B cell (primary cell): ENCODE measurements at regions not wholly inside any gene's neighbourhood (a gene's known extent, or its start where the extent isn't known, plus 50 kb on each side); places are given as distances from the start of the nearest gene placed in this dataset.

Experiments
- ATAC-seq: fragments of 200-7000 bp; cut with Tn5 transposase; one replicate; pipeline ENCODE4 v1.10.0; 2021; ENCODE audit warnings: low read depth, mild to moderate bottlenecking, moderate number of reproducible peaks, moderate library complexity
- CTCF ChIA-PET: fragments of 350-600 bp; sonication (Branson Sonifier 250); formaldehyde crosslinking; loops from one replicate; lab custom pipeline; 2021; ENCODE audit warnings: antibody characterized with exemption, inconsistent platforms; lab: Charles Lee
- POLR2A ChIA-PET: fragments of 350-600 bp; sonication (Branson Sonifier 250); formaldehyde crosslinking; loops from one replicate; lab custom pipeline; 2021; ENCODE audit warnings: antibody characterized with exemption; lab: Charles Lee
- DNase-seq: peaks from one replicate; pipeline ENCODE4 v3.0.0; 2013
- H2AFZ ChIP-seq: 2 replicates; pipeline ENCODE4 v1.6.1; 2012; ENCODE audit warnings: mild to moderate bottlenecking, low read depth, low read length; ENCODE audit not compliant: insufficient read depth, poor library complexity, severe bottlenecking
- H3K27ac ChIP-seq, 2 donors: 1 replicate in 1 of 2; 2 replicates in 1 of 2; pipeline ENCODE4 v1.5.1; 2012 to 2013; ENCODE audit warnings: low read length in 2 of 2, mild to moderate bottlenecking in 2 of 2, moderate library complexity in 1 of 2
- H3K27me3 ChIP-seq, 4 experiments: fragments of 200-600 bp in 1 of 4; sonication (generic) in 1 of 4; replicated peaks in 1 of 4; 1 replicate in 2 of 4; 2 replicates in 2 of 4; pipeline versions ENCODE4 v1.6.1 to v1.7.0; 2013 to 2016; ENCODE audit warnings: low read length in 3 of 4, mild to moderate bottlenecking in 2 of 4, mixed read lengths in 1 of 4, moderate library complexity in 1 of 4; ENCODE audit not compliant: insufficient read depth in 4 of 4, control insufficient read depth in 3 of 4; ENCODE audit errors: control extremely low read depth in 1 of 4
- H3K36me3 ChIP-seq, 2 experiments: replicated peaks in 1 of 2; 1 replicate in 1 of 2; 2 replicates in 1 of 2; pipeline versions ENCODE4 v1.6.1 to v1.7.1; 2013; ENCODE audit warnings: low read length in 1 of 2; ENCODE audit not compliant: insufficient read depth in 2 of 2, control insufficient read depth in 1 of 2; ENCODE audit errors: control extremely low read depth in 1 of 2, extremely low read depth in 1 of 2
- H3K4me1 ChIP-seq, 2 donors: fragments of 200-600 bp in 1 of 2; sonication (generic) in 1 of 2; 1 replicate in 1 of 2; 2 replicates in 1 of 2; pipeline versions ENCODE4 v1.5.1 to v1.6.1; 2013 to 2017; ENCODE audit warnings: low read length in 2 of 2; ENCODE audit not compliant: control insufficient read depth in 2 of 2, insufficient read depth in 2 of 2
- H3K4me2 ChIP-seq: replicated peaks from 2 replicates; pipeline ENCODE3; 2012; ENCODE audit warnings: mild to moderate bottlenecking, low read depth, low read length; ENCODE audit not compliant: poor library complexity, severe bottlenecking
- H3K4me3 ChIP-seq, 5 experiments: fragments of 200-600 bp in 1 of 5; sonication (generic) in 1 of 5; 1 replicate in 3 of 5; 2 replicates in 2 of 5; pipeline versions ENCODE4 v1.5.1 to v1.7.0; 2011 to 2016; ENCODE audit warnings: low read length in 4 of 5, mild to moderate bottlenecking in 4 of 5, low read depth in 2 of 5, control low read depth in 1 of 5, moderate library complexity in 1 of 5; ENCODE audit not compliant: insufficient read depth in 1 of 5; ENCODE audit errors: control extremely low read depth in 1 of 5, extremely low read depth in 1 of 5
- H3K79me2 ChIP-seq: fragments of 200-600 bp; sonication (generic); one replicate; pipeline ENCODE4 v1.6.0; 2016; ENCODE audit warnings: low read length; ENCODE audit not compliant: control insufficient read depth, insufficient read depth
- H3K9ac ChIP-seq: fragments of 200-600 bp; sonication (generic); 2 replicates; pipeline ENCODE4 v1.6.1; 2017; ENCODE audit warnings: mild to moderate bottlenecking, low read length, moderate library complexity
- H3K9me3 ChIP-seq, 3 donors: one replicate each; pipeline versions ENCODE4 v1.6.1 to v1.7.1; 2013; ENCODE audit warnings: low read length in 2 of 3; ENCODE audit not compliant: control insufficient read depth in 2 of 3, insufficient read depth in 1 of 3; ENCODE audit errors: control extremely low read depth in 1 of 3
- H4K20me1 ChIP-seq: 2 replicates; pipeline ENCODE4 v1.6.0; 2012; ENCODE audit warnings: mild to moderate bottlenecking, low read length; ENCODE audit not compliant: insufficient read depth, control insufficient read depth, poor library complexity, severe bottlenecking
- H3K27ac Mint-ChIP-seq: one replicate; pipeline ENCODE4 v1.8.0; 2021; ENCODE audit warnings: mixed read lengths
- H3K27me3 Mint-ChIP-seq: one replicate; pipeline ENCODE4 v1.8.0; 2021; ENCODE audit warnings: mixed read lengths
- H3K4me1 Mint-ChIP-seq: one replicate; pipeline ENCODE4 v1.8.0; 2021; ENCODE audit warnings: mixed read lengths
- H3K4me3 Mint-ChIP-seq: one replicate; pipeline ENCODE4 v1.8.0; 2021; ENCODE audit warnings: mixed read lengths
- H3K9me3 Mint-ChIP-seq: one replicate; pipeline ENCODE4 v1.8.0; 2022; ENCODE audit warnings: mixed read lengths; ENCODE audit not compliant: insufficient read depth
- CTCF ChIP-seq: fragments of 200-600 bp; IDR thresholded peaks from one replicate; pipeline ENCODE4 v1.8.0; 2022; ENCODE audit warnings: antibody characterized with exemption, mild to moderate bottlenecking
- EZH2 ChIP-seq: IDR thresholded peaks from 2 replicates; pipeline ENCODE4 v1.6.1; 2012; ENCODE audit warnings: borderline replicate concordance, low read depth, mild to moderate bottlenecking, moderate library complexity, low read length; ENCODE audit not compliant: insufficient read depth, poor library complexity, severe bottlenecking
- WGBS: methylation state at CpG from one replicate; pipeline ENCODE4 v1.1.5; 2013; ENCODE audit warnings: missing lambda C conversion rate; ENCODE audit not compliant: insufficient coverage; 5-methylcytosine and 5-hydroxymethylcytosine counted together
- intact Hi-C: fragments of 100-400 bp; cut with micrococcal nuclease; formaldehyde crosslinking; loops from one replicate; pipeline ENCODE4 v1.10.0; 2022

- intact Hi-C loops: no loop called here
- peaks cover 4% of the 10 kb centered on the region for H3K9me3 Mint-ChIP-seq
- Histone ChIP-seq H3K79me2 (no peaks in the 10 kb centered on the region), H3K27me3 (no peaks in the 10 kb centered on the region), H3K9me3 (no peaks in the 10 kb centered on the region), H3K4me2 (no peak overlapping the region), H3K27ac (no peak overlapping the region), H4K20me1 (no peaks in the 10 kb centered on the region), H3K4me1 (no peaks in the 10 kb centered on the region), H3K9ac (no peak overlapping the region), H3K4me3 (no peak overlapping the region), H2AFZ (no peak overlapping the region), H3K36me3 (no peaks in the 10 kb centered on the region)
- H3K27ac Mint-ChIP-seq: no peak overlapping the region
- CTCF ChIA-PET: no interaction called here
- POLR2A ChIA-PET: no interaction called here
- no peak overlapping the region for H3K4me3 Mint-ChIP-seq
- peaks cover 5% of the 10 kb centered on the region for H3K27me3 Mint-ChIP-seq
- WGBS: 86% methylated on average over 1 of the region's 4 CpGs
- H3K4me1 Mint-ChIP-seq: no peaks in the 10 kb centered on the region
- TF ChIP-seq EZH2 (no peak), CTCF (no peak)
- ATAC-seq (no peak), DNase-seq (no peak)
Observed at GRCh38 chr5:155455791-155456514, 442.4 kb downstream of the KIF4B start.

- H3K9me3 ChIP-seq: no peaks in the 10 kb centered on the region
- WGBS: no CpG with 5 or more reads among the region's 1 CpG
- no peaks in the 10 kb centered on the region for H3K79me2 ChIP-seq
- Mint-ChIP-seq H3K27ac (no peak overlapping the region), H3K4me3 (no peak overlapping the region), H3K4me1 (no peaks in the 10 kb centered on the region), H3K27me3 (no peaks in the 10 kb centered on the region), H3K9me3 (no peaks in the 10 kb centered on the region)
- no peaks in the 10 kb centered on the region for H3K36me3 ChIP-seq
- no peak for ATAC-seq
- H4K20me1 ChIP-seq: no peaks in the 10 kb centered on the region
- H3K9ac ChIP-seq: no peak overlapping the region
- H3K4me3 ChIP-seq: no peak overlapping the region
- no peak overlapping the region for H3K4me2 ChIP-seq
- ChIA-PET POLR2A (no interaction called here), CTCF (interaction anchor here (0.7 to 1.3 kb wide), 2 partner anchors 8 to 11 kb away, joined by 3 to 4 read pairs; no protein-coding TSS in a partner anchor)
- DNase-seq: no peak
- no peak for TF ChIP-seq EZH2
- no peak for TF ChIP-seq CTCF
- intact Hi-C loops: no loop called here
- H3K27me3 ChIP-seq: no peaks in the 10 kb centered on the region
- H3K4me1 ChIP-seq: no peaks in the 10 kb centered on the region
- H3K27ac ChIP-seq: no peak overlapping the region
- H2AFZ ChIP-seq: no peak overlapping the region
Observed at GRCh38 chr5:155459889-155460500, 446.4 kb downstream of the KIF4B start.
